SH-SY5Y (cell line): ENCODE measurements at regions not wholly inside any gene's neighbourhood (a gene's known extent, or its start where the extent isn't known, plus 50 kb on each side); places are given as distances from the start of the nearest gene placed in this dataset.

Experiments
- GATA2 ChIP-seq: IDR thresholded peaks from 2 replicates; pipeline ENCODE4 v1.6.1; 2011; ENCODE audit warnings: mild to moderate bottlenecking, low read depth, low read length
- GATA3 ChIP-seq: IDR thresholded peaks from 2 replicates; pipeline ENCODE4 v1.6.1; 2011; ENCODE audit warnings: low read depth, mild to moderate bottlenecking, low read length, moderate library complexity

GRCh38 chr13:107665926-107666458 is 549.3 kb downstream of the LIG4 start:
- TF ChIP-seq GATA3 (no peak), GATA2 (no peak)

- TF ChIP-seq GATA3, result no peak
- no peak for TF ChIP-seq GATA2
These were observed 565.1 kb downstream of the LIG4 start for GRCh38 chr13:107650081-107650701.

- TF ChIP-seq GATA3 (no peak), GATA2 (no peak)
These were observed 566.3 kb downstream of the LIG4 start for GRCh38 chr13:107649079-107649478.

- TF ChIP-seq GATA3 (no peak), GATA2 (no peak)
These were observed 571.2 kb downstream of the LIG4 start for GRCh38 chr13:107644136-107644535.

GRCh38 chr13:107643615-107644014 is 571.7 kb downstream of the LIG4 start:
- TF ChIP-seq GATA3 (no peak), GATA2 (no peak)

- TF ChIP-seq GATA3 (no peak), GATA2 (no peak)
These were observed 572.5 kb downstream of the LIG4 start for GRCh38 chr13:107642831-107643230.

GRCh38 chr13:107641574-107641973 is 573.8 kb downstream of the LIG4 start:
- no peak for TF ChIP-seq GATA2
- TF ChIP-seq GATA3, result no peak

- TF ChIP-seq GATA2 (no peak), GATA3 (no peak)
These were observed 589.7 kb downstream of the LIG4 start for GRCh38 chr13:107625648-107626047.

- TF ChIP-seq GATA3, result no peak
These were observed 597.8 kb downstream of the LIG4 start for GRCh38 chr13:107617527-107617926.

- TF ChIP-seq GATA3 (no peak), GATA2 (no peak)
These were observed 603.0 kb downstream of the LIG4 start for GRCh38 chr13:107612376-107612775.

- TF ChIP-seq GATA3, result no peak
- no peak for TF ChIP-seq GATA2
These were observed 606.6 kb downstream of the LIG4 start for GRCh38 chr13:107608736-107609135.

- TF ChIP-seq GATA2, result no peak
- TF ChIP-seq GATA3, result no peak
These were observed 614.4 kb downstream of the LIG4 start for GRCh38 chr13:107600971-107601370.

GRCh38 chr13:107590556-107590955 is 624.8 kb downstream of the LIG4 start:
- TF ChIP-seq GATA3, result no peak
- TF ChIP-seq GATA2, result no peak

GRCh38 chr13:107587681-107588080 is 627.7 kb downstream of the LIG4 start:
- no peak for TF ChIP-seq GATA2
- no peak for TF ChIP-seq GATA3

- no peak for TF ChIP-seq GATA2
- no peak for TF ChIP-seq GATA3
These were observed 629.1 kb downstream of the LIG4 start for GRCh38 chr13:107586216-107586615.

- TF ChIP-seq GATA3 (no peak), GATA2 (no peak)
These were observed 629.7 kb downstream of the LIG4 start for GRCh38 chr13:107585469-107586180.
